ENCODE measurements at regions not wholly inside any gene's neighbourhood (a gene's known extent, or its start where the extent isn't known, plus 50 kb on each side); places are given as distances from the start of the nearest gene placed in this dataset.
"Not testable (repeated sequence)": the region's sequence is repeated elsewhere in the genome, so short reads cannot be mapped to it uniquely, and the experiment has no call there.

DNA sequence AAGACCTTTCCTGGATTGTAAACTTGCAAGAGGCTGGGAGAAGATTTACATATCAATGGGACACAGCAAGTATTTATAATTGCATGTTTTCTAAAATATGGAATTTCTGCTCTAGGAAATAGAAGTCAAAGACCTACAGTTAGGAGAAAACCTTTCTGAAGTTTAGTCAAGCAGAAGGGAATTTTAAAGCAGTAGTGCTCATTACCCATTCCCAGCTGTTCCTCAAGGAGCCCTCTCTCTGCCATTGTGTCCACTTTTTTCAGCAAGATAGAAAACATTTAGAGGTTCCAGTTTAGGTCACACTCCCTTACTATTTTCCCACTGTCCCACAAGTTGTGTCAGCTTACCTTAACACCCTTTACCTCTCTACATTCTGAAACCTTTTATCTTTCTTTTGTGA is 584.0 kb upstream of the CHAC2 start:
- no peak for DNase-seq

DNA sequence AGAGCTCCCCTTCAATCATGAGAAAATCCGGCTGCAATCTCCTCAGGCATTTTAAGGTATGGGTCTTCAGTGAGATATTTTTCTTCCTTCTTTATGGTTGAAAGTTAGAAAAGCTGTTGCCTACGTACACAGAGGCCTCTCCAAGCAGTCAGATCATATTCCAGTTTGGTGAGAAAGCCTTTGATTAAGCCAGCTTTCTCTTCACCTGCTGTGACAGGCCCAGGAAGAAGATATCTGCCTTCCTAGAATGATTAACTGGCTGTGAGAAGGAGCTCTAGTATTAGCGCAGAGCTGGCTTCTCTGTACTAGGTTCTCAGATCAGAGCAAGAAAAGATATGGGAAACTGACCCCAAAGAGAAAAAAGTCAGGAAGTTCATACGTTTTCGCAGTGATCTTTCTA is 585.0 kb upstream of the CHAC2 start:
- DNase-seq, result no peak

DNA sequence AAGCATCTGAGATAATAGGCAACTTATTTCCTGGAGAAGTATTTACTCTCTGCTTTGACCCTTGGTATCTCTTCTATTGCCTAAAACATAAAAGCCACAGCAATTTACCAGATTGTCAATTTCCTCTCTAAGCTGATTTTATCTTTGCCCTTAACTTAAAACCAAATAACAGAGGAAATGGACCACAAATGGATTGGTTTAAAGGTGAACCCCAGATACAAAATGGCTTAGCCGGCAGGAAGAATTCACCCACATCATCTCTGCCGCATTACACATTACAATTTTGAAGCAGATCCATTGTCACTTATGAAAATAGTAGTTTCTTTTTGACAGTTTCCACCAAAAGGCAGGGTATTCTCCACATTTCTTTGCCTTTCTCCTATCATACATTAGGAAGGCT is 585.8 kb upstream of the CHAC2 start:
- no peak for DNase-seq

DNA sequence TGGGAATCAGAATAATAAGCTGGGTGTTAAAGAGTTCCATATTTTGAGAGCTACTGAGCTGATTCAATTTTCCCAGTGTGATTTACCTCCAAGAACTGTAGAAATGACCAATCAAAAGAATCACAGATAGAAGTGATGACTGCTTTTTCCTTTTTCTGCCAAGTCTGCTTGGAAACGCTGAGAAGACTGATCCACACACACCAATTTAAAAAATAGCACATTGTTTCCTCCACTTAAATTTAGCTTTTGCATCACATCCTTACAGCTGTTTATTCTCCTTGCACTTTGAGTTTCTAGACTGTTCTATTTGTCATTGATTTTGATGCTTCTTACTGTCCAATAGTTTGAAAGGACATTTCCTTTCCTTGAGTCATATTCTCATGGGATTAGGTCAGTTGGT is 590.3 kb upstream of the CHAC2 start:
- DNase-seq, result no peak

DNA sequence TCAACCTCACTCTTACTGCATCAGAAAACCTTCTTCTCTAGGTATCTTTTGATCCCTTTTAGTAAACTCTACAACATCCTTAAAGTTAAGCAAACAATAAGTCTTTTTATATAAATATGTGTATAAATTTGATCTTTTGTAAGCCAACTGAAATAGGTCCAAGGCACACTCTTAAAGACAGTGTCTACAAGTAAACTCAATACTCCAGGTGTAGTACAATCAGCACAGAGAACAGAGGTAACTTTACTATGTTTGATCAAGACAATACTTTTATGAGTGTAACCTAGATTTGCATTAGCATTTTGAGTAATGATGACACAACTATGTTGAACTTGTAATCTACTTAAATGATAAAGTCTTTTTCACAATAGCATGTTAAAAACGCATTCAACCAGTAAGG is 593.1 kb upstream of the CHAC2 start:
- no peak for DNase-seq

DNA sequence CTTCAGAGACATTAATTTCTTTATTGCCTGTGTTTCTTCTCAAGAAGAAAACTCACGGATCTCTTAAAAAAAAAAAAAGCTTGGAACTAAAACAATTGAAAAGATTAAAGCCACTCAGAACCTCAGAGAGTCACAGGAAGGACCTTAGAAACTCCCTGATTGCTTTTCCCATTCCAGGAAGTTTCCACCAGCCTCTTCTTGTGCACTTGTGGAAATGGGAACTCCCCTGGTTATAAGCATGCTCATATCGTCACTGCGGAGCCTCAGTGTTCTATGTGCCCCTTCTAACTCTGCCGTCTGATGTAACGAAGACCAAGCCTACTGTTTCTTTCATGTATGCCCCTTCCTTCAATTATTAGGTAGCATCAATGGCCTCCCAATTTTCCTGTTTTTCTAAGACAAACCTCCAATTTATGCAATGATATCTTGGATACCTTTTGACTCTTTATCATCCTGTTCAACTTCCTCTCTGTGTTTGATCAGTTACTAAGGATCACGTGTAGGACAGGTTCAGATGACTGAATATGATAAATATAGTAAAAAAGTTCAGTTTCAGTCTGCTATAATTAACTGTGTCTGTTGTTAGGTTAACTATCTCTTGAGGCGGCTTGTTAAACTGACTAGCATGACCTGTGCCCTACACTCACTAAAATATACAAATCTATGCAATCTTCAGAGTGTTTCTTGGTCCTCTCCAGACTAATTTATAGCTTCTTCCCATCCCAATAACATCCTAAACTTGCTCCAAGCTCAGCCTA is 593.7 kb upstream of the CHAC2 start:
- no peak for DNase-seq

DNA sequence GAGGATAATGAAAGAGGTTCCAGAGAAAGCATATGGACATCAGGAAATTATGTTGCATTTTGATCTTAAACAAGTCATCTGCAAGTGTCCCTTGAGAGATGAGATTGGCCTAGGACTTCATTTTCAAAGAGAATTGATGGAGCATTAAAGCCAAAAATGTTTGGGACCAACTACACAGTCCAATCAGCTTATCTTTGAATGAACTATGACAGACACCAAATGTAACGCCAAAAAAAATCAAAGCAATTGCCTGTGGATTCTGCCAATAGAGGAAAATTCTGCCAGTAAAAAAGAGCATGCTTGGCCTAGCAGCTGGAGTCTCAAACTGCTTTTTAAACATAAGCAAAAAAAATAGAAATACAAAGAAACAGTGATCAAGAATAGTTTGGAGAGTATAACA is 594.5 kb upstream of the CHAC2 start:
- no peak for DNase-seq

DNA sequence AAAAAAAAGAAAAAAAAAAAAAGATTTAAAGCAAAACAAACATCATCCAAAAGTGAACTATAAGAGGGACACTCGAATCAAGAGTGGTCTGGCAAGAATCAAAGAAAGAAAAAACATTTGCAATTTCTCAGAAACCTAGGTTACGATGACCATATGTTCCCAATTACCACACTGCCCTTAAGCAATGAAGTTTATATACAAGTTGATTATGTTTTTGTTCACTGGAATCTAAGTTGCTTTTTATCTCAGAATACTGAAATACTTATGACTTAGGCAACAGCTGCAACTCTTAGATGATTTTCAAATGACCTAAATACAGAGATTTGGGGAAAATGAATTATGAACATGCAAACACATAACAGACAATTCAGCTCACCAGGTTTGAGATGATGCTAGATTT is 597.1 kb upstream of the CHAC2 start:
- DNase-seq, result no peak

DNA sequence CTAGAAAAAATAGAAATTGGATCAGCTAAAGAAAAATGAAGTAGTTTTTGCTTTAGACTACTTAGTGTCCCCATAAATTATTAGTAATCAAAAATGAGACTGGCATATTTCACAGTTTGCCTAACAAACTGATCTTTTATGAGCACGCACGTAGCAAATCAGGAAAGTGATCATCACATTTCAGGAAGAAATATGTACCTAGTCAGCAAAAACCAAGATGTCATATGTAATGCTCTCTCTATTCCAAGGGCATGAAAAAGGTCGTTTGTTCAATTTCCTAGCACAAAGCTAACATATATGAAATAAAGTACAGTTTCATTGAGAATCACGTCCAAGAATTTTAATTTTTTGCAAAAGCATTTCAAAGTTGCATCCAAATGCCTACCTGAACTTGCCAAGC is 600.4 kb upstream of the CHAC2 start:
- DNase-seq, result no peak

DNA sequence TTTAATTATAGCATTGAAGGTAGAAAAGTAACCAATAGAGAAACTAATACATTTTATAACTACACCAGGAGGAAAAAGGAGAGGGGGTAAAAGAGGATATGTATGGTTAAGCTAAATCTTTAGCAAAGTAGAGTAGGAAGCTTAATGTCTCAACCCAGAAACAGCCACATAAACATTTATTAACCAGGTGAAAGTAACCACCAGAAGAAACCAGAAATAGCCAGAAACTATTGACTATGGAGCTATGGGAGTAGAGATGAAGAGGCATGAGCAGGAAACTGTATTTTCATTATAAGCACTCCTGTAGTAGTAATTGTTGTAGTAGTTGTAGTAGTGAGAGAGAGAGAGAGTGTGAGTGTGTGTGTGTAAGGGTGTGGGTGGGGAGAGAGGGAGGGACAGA is 617.5 kb upstream of the CHAC2 start:
- DNase-seq, result no peak

DNA sequence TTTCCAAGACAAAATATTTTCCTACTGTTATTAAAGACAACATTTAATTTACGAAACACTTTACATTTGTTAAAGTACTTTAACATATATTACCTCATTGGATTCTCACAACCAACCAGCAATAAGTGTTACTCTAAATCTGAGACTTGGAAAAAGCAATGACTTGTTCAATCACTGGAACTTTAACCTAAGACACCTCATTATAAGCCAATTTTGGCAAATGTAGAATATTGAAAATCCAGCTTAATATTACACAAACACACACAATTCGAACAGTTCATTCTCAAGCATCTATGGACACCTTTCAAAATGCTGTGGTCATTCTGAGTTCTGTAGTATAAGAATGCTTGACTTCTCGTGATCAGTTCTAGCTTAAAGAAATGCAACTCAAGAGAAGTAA is 619.4 kb upstream of the CHAC2 start:
- no peak for DNase-seq

DNA sequence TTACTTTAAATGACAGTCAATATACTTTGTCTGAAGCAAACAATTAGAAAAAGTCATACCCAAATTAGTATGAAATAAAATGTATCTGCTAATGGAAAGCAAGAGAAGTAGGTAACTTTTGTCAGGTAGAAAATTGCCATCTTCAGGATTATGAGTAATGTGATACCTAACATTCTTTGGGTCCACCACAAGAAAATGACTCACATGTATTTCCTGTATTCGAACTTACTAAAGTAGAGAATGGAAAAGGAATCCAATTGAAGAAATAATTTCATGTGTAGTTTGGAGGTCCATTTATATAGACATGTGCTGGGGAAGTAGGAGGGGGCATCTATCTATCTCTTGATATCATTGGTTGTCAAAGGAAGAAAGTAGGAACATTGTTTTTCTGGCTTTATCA is 636.2 kb upstream of the CHAC2 start:
- no peak for DNase-seq

DNA sequence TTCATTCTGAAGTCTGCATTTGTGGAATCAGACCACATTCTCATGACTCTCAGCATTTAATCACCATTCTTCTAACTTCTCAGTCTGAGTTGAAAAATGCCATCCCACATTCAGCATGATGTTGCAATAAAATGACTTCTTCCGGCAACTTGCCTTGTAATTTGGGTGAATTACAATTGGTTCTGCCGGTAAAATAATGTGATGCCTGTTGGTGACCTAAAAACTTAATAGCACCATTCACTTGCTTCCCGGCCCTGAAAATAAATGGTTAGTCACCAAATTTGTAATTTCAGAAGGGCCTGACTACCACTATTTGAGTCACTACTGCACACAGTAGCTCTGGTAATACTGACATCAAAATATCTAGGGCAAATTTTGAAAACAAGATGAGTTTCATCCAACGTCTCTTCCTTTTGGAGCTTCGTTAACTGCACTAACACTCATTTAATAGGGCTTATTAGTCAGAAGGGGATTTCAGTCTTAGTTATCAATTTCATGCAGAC is 637.1 kb upstream of the CHAC2 start:
- DNase-seq, result no peak

DNA sequence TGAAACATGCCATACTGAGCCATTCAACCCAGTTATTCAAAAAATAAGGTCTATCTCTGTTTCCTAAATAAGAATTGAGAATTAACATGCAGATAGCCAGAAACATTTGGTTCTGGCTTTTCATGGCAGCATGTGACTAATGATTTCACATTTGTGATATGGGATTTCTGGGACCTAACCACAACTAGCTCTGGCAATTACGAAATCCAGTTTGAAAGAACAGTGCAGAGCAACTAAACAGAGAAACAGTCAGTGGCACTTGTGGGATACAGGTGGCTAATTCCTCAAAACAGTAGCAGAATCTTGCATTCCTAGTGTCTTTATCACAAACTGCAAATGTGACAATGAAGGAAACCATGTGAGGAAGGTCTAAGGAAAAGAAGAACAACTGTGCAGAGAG is 637.8 kb upstream of the CHAC2 start:
- no peak for DNase-seq

DNA sequence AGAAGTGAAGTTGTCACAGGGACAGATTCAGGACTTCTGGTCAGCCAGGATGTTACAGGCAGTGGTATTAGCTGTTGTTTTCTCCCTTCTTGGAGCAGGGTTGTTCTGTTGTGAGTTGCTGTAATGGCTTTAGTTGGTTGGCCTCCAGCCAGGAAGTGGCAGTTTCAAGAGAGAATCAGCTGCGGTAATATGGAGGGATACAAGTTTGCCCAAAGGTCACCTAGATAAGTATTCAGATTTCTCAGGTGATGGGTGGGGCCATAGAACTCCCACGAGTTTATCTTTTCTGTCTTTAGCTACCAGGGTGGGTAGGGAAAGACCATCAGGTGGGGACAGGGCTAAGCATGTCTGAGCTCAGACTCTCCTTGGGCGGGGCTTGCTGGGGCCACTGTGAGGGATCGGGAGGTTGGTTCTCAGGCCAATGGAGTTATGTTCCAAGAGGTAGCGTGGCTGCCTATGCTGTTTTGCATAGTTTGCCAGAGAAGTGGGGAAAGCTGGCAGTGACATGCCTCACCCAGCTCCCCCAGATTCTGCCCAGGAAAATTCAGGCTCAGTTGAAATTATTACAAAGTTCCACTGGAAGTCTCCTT is 640.4 kb upstream of the CHAC2 start:
- DNase-seq, result no peak

DNA sequence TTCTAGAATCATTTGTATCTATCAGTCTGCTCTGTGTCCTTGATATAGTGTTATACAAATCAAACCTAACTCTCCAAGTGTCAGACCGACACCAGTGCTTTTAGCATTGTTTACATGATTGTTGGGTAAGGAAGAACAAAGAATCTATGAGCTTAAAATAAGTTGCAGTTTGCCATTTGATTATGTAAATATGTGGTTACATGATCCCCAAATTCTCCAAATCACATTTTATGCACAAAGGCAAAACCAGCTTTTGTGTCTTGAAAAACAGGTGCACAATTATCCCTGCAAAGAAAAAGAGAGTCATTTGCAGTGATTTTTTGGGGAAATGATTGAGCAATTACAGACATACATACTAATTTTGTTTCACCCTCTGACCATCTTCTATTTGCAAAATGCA is 652.6 kb upstream of the CHAC2 start:
- no peak for DNase-seq

DNA sequence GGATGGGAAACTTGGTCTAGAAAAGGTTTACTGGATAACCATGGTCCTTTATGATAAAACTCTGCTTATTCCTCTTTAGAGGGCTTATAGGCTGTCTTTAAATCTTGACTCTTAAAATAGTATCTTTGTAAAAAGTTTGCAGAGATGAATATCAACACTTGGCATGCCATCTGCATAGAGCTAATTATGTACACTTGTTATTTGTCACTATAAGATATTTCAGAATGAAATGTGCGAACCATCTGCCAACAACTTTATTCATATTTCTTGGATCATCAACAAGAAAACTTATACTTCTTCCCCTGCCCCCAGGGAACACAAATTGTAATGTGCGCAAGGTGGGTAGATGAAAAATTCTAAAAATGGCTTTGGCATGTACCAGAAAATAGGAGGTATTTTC is 653.0 kb upstream of the CHAC2 start:
- DNase-seq, result no peak

DNA sequence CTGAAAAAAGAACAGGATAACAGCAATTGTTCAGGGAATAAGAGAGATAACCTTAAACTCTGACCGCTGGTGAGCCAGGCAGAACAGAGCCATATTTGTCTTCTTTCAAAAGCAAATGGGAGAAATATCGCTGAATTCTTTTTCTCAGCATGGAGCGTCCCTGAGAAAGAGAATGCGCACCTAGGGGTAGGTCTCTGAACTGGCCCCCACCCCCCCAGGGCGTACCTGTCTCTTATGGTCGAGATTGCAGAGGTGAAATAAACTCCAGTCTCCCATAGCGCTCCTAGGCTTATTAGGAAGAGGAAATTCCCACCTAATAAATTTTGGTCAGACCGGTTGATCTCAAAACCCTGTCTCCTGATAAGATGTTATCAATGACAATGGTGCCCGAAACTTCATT is 655.2 kb upstream of the CHAC2 start:
- DNase-seq, result not testable (repeated sequence)

DNA sequence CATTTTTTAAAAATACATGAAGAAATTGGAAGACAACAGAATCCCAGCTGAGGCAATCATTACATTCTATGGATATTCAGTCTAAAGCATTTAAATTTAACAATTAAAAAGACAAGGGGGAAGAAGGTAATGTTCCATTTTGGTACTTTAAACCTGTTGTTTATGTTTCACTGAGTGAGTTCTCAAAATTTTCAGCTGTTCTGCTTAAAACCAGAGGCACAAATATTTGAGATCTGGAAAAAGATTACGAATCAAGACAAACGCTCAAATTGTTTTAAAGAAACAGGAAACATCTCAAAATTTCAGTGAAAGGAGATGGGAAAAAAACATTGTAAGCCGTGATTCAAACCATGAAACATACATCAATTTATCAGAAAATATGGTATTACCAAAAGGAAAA is 656.2 kb upstream of the CHAC2 start:
- DNase-seq, result no peak

DNA sequence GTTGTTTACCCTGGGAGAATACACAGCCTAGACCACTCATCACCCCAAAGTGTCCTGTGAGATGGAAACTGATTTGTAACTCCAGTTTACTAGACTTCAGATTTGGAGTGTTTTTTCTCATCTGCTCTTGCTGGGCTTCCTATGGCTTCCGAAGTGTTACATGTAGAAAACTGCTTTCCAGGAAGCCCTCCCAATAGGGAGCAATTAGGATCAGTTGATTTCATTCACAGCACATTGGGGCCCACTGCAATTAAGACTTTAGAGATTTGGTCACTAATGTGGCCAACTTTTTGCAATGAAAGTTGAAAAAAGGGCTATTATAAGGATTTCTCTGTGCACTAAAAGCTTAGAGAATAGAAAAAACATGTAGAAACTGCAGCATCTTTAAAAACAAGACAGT is 656.6 kb upstream of the CHAC2 start:
- DNase-seq, result no peak

DNA sequence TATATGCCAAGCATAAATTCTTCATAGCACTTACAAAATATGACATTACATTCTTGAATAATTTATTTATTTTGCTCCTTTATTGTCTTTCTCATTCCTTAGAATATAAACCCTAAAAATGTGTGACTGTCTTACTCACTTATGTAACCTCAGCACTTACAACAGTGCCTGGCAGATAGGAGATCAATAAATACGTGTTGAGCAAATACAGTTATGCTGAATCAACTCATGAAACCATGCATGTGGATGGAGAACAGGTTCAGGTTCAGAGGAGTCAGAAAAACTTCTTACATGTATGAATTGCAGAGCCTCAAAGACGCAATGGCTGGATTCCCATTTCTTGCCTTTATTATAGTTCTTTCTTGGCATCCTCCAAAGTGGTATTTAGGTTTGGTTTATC is 659.4 kb upstream of the CHAC2 start:
- no peak for DNase-seq

DNA sequence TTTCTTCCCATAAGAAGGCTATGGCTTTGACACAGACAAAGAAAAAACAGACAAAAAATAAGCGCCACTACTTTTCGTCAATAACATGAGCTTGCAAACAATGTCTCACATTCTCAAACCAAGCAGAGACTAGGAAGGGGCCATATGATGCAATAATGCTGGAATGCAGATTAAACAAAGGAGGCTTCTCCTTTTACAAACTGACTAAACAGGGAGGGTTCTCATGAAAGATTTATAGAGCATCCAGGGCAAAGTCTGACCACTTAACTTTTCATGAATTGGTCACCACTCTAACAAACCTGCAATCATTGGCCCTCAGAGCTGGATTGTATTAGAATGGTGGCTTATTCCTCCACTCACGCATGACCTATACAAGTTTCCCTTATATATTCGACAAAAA is 663.3 kb upstream of the CHAC2 start:
- no peak for DNase-seq

DNA sequence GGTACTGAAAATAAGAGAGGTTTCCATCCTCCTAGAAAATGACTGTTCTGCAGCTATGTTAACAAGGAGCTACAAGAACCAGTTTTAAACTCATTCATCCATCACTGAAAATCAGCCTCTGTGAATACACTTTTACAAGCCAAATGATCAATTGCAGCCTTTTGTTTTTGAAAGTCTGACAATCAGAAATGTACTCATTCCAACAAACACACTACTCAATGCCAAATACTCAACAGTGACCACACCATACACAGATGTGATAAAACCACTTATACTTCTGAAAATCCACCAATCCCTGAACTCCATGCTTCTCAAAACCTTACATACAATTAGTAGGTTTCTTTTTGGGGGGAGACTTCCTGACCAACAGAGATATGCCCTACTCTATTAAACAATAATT is 663.9 kb upstream of the CHAC2 start:
- no peak for DNase-seq

DNA sequence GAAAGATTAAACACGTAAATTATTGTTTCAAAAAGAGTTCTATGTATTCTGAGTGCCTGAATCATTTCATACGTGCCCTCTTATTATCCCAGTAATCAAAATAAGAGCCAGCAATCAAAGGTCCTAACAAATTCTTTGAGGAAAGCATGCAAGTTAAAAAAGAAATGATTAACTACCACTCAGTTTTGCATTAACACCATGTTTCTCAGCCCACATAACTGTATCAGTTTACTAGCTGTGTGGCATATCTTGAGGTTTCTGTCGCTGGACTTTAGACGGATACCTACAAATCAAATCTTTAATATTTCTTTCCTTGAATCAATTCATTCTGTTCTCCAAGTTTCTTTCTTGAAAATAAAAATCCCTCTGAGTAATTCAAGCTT is 668.9 kb upstream of the CHAC2 start:
- DNase-seq, result no peak

DNA sequence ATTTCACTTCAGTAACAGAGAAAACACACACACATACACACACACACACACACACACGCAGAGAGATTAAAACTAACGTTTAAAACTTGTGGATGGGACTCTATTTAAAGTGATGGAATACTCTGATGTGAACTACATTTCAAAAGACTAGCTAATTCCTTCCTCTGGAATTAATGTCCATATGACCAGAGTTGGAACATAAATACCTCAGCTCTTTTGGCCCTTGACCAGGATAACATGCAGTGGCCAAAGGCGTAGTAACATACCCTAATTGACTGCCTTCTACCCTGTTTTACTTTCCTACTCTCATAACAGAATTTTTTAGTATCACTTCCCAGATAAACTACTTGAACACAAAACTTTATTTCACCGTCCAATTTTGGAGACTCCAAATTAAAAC is 671.3 kb upstream of the CHAC2 start:
- no peak for DNase-seq
